UCSD-AML1 (cell line): ENCODE measurements at regions not wholly inside any gene's neighbourhood (a gene's known extent, or its start where the extent isn't known, plus 50 kb on each side); places are given as distances from the start of the nearest gene placed in this dataset.

ENCODE experiments used
- DNase-seq: peaks from one replicate; lab custom pipeline; 2025; ENCODE audit not compliant: unreplicated experiment; lab: John Stamatoyannopoulos, UW

GRCh38 chr3:24968036-24968435, 460.0 kb upstream of the RARB start:
- DNase-seq = no peak

GRCh38 chr3:24972491-24972890, 455.6 kb upstream of the RARB start:
- DNase-seq = no peak

GRCh38 chr3:24981309-24981708, 446.8 kb upstream of the RARB start:
- DNase-seq = no peak

- no peak for DNase-seq
Measured at GRCh38 chr3:24981924-24982323, 446.1 kb upstream of the RARB start.

- no peak for DNase-seq
Measured at GRCh38 chr3:24985668-24986067, 442.4 kb upstream of the RARB start.

- no peak for DNase-seq
Measured at GRCh38 chr3:24986612-24987011, 441.5 kb upstream of the RARB start.

GRCh38 chr3:24999357-24999756, 428.7 kb upstream of the RARB start:
- no peak for DNase-seq

GRCh38 chr3:25000971-25001591, 427.0 kb upstream of the RARB start:
- DNase-seq = no peak

GRCh38 chr3:25002052-25002451, 426.0 kb upstream of the RARB start:
- DNase-seq = no peak

GRCh38 chr3:25007974-25008658, 419.9 kb upstream of the RARB start:
- DNase-seq = no peak

- no peak for DNase-seq
Measured at GRCh38 chr3:25009665-25010064, 418.4 kb upstream of the RARB start.

- DNase-seq = no peak
Measured at GRCh38 chr3:25015599-25015998, 412.5 kb upstream of the RARB start.

GRCh38 chr3:25018909-25019308, 409.2 kb upstream of the RARB start:
- no peak for DNase-seq

GRCh38 chr3:25019506-25019905, 408.6 kb upstream of the RARB start:
- DNase-seq = no peak

- no peak for DNase-seq
Measured at GRCh38 chr3:25021816-25022215, 406.2 kb upstream of the RARB start.

GRCh38 chr3:25023876-25024275, 404.2 kb upstream of the RARB start:
- DNase-seq = no peak

GRCh38 chr3:25025236-25025635, 402.8 kb upstream of the RARB start:
- DNase-seq = no peak

- no peak for DNase-seq
Measured at GRCh38 chr3:25027650-25028049, 400.4 kb upstream of the RARB start.

- no peak for DNase-seq
Measured at GRCh38 chr3:25029820-25030219, 398.2 kb upstream of the RARB start.

- no peak for DNase-seq
Measured at GRCh38 chr3:25032344-25032743, 395.7 kb upstream of the RARB start.

GRCh38 chr3:25033407-25034029, 394.5 kb upstream of the RARB start:
- DNase-seq = peak; percentile 12

GRCh38 chr3:25035526-25035925, 392.5 kb upstream of the RARB start:
- no peak for DNase-seq

- DNase-seq = no peak
Measured at GRCh38 chr3:25036633-25037032, 391.4 kb upstream of the RARB start.
